ENCODE measurements at regions not wholly inside any gene's neighbourhood (a gene's known extent, or its start where the extent isn't known, plus 50 kb on each side); places are given as distances from the start of the nearest gene placed in this dataset.

DNA sequence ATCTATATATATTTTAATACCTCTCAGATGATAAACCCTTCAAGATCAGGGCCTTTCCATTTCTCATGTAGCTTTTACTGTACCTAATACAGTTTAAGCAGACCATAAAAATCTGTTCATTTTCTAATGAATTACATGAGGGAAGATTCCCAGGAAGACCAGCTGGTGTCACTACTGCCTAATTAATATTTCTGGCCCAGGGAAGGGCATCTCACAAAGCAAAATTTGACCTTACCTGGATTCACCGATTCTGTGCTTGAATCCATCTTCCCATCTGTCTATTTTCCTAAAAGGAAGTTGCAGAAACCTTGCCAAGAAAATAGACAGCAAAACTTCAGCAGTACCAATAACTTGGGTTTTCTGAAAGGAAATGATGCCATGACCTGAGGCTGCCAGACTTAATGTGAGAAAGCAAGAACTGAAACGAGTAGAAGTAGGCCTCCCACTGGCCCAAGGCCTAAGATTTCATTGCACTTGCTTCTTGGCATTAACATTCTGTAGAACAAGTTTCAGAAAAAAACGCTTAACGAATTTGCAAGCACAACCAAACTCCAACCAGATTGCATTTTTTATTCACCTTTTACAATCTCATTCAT is 83.0 kb upstream of the GLIS3 start:
- no peak overlapping the region for H3K27ac ChIP-seq
- H3K9me3 ChIP-seq (ENCODE audit: severe bottlenecking): no peaks in the 10 kb centered on the region
- H3K4me3 ChIP-seq (ENCODE audit: low read depth, low read length): no peak overlapping the region
- DNase-seq: no peak
- no peaks in the 10 kb centered on the region for H3K27me3 ChIP-seq (ENCODE audit: insufficient read depth, low read depth, severe bottlenecking)
- H3K36me3 ChIP-seq: no peaks in the 10 kb centered on the region
- TF ChIP-seq, protein P1, sequence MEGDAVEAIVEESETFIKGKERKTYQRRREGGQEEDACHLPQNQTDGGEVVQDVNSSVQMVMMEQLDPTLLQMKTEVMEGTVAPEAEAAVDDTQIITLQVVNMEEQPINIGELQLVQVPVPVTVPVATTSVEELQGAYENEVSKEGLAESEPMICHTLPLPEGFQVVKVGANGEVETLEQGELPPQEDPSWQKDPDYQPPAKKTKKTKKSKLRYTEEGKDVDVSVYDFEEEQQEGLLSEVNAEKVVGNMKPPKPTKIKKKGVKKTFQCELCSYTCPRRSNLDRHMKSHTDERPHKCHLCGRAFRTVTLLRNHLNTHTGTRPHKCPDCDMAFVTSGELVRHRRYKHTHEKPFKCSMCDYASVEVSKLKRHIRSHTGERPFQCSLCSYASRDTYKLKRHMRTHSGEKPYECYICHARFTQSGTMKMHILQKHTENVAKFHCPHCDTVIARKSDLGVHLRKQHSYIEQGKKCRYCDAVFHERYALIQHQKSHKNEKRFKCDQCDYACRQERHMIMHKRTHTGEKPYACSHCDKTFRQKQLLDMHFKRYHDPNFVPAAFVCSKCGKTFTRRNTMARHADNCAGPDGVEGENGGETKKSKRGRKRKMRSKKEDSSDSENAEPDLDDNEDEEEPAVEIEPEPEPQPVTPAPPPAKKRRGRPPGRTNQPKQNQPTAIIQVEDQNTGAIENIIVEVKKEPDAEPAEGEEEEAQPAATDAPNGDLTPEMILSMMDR (IDR thresholded peaks at IDR 0.05; ENCODE audit: low read depth, low read length): peak; percentile 33; the same call in 1 of the 2 replicates

DNA sequence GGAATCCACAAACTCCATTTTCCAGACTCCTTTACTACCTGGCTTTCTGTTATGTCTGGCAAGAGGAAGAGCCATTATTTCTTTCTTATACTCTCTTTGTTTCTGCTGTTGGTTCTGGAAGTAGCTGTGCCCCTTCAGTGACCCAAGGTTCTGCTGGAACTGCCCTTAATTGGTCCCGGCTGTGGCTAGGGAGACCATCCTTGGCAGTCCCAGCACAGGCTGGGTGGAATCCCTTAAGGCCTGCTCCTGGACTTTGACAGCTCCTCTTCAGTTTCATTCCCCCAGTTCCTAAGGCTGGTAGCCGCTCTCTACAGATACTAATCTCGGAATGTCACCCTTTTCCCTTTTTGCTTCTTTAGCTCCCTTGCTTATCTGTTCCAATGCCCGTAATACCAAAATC is 81.9 kb upstream of the GLIS3 start:
- Histone ChIP-seq H3K4me3 (ENCODE audit: low read depth, low read length) (no peak overlapping the region), H3K9me3 (ENCODE audit: severe bottlenecking) (no peaks in the 10 kb centered on the region), H3K36me3 (no peaks in the 10 kb centered on the region), H3K27ac (no peak overlapping the region), H3K27me3 (ENCODE audit: insufficient read depth, low read depth, severe bottlenecking) (no peaks in the 10 kb centered on the region)
- TF ChIP-seq, protein P1 (IDR thresholded peaks at IDR 0.05; ENCODE audit: low read depth, low read length): no peak
- DNase-seq: no peak

DNA sequence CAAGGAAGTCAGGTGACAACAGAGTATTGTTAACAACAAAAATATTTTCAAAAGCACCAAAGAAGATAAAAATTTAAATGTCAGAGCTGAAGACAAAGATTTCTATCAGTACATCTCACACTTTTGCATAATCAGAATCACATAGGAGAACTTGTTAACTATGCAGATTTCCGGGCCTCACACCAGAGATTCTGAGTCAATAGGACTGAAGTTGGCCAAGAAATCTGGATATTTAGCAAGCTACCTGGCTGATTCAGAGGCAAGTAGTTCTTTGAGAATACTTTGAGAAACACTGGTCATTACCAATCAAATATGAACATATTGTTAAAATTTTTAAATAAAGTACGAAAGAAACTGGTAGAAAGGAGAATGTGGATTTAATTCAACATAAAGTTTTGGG is 80.5 kb upstream of the GLIS3 start:
- no peaks in the 10 kb centered on the region for H3K9me3 ChIP-seq (ENCODE audit: severe bottlenecking)

DNA sequence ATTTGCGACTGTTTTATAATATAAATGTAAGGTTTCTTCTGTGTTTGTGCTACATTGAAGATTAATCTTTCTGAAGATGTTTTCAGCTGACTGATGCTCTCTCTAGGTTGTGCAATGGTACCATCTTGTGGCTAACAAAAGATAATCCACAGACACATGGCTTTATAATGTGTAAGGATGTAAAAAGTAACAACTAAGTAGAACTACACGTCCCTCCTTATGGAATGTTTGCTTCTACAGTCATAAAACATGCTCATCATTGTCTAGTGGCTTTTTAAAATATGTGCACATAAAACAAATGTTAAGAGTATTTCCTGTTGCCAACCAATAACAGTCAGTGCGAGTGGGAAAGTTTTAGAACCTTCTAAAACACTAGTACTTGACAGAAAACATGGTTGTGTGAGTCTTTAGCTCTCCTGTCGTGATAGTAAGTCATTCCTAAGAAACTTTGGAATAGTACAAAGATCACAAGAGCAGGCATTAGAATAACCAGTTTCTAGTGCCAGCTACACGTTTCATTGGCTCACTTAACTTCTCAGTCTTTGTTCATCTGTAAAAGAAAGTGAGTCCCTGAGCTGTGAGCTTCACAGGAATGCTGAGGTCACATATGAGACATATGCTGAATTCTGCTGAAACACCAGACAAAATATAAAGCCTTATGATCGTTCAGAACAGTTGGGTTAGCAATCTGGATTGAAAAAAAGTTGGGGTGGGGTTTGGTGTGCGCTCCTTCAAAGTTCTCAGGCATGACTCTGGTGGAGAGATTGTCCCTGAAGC is 75.7 kb upstream of the GLIS3 start:
- TF ChIP-seq, protein P1 (IDR thresholded peaks at IDR 0.05; ENCODE audit: low read depth, low read length): 0 out of 2 replicates have a peak, but pooled peaks have one; percentile 16
- H3K4me3 ChIP-seq (ENCODE audit: low read depth, low read length): no peak overlapping the region
- DNase-seq: no peak
- no peaks in the 10 kb centered on the region for H3K36me3 ChIP-seq
- no peaks in the 10 kb centered on the region for H3K9me3 ChIP-seq (ENCODE audit: severe bottlenecking)
- peaks cover 2% of the 10 kb centered on the region for H3K27me3 ChIP-seq (ENCODE audit: insufficient read depth, low read depth, severe bottlenecking)
- no peak overlapping the region for H3K27ac ChIP-seq

More for the DNA sequence above, 80.5 kb upstream of the GLIS3 start:
- TF ChIP-seq, protein P1 (IDR thresholded peaks at IDR 0.05; ENCODE audit: low read depth, low read length): no peak
- DNase-seq: no peak
- Histone ChIP-seq H3K27ac (no peak overlapping the region), H3K36me3 (no peaks in the 10 kb centered on the region), H3K27me3 (ENCODE audit: insufficient read depth, low read depth, severe bottlenecking) (no peaks in the 10 kb centered on the region), H3K4me3 (ENCODE audit: low read depth, low read length) (no peak overlapping the region)

DNA sequence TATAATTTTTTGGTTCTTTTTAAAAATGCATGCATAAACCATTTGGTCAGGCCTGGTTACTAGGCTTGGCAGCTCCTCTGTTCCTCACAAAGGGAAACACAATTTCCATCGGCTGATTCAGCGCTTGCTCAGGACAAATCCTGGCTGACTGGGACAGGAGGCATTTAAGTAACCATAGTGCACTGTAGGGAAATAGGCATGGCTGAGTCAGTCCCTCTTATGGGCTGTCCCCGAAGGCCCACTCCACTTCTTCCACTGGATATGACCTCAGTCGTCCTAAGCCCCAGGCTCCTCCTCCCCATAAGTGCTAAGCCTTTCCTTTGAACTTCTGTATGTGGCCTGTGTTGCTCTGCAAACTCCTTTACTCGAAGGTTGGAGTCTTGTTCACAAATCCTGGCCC is 71.2 kb upstream of the GLIS3 start:
- no peak overlapping the region for H3K27ac ChIP-seq
- H3K4me3 ChIP-seq (ENCODE audit: low read depth, low read length): no peak overlapping the region
- no peaks in the 10 kb centered on the region for H3K9me3 ChIP-seq (ENCODE audit: severe bottlenecking)
- TF ChIP-seq, protein P1 (IDR thresholded peaks at IDR 0.05; ENCODE audit: low read depth, low read length): no peak
- H3K27me3 ChIP-seq (ENCODE audit: insufficient read depth, low read depth, severe bottlenecking): peaks cover 2% of the 10 kb centered on the region
- no peaks in the 10 kb centered on the region for H3K36me3 ChIP-seq
- peak; percentile 14 for DNase-seq

All from WERI-Rb-1 (cell line).